Keratinocyte (primary cell): ENCODE measurements at regions not wholly inside any gene's neighbourhood (a gene's known extent, or its start where the extent isn't known, plus 50 kb on each side); places are given as distances from the start of the nearest gene placed in this dataset.

Experiments used
- EZH2 ChIP-seq: IDR thresholded peaks from one replicate; pipeline ENCODE4 v1.6.1; 2012; ENCODE audit warnings: inconsistent platforms, mild to moderate bottlenecking, low read length, moderate library complexity
- TF ChIP-seq, protein P1 (sequence below), 3 experiments: IDR thresholded peaks in 1 of 3; conservative IDR thresholded peaks in 1 of 3; optimal IDR thresholded peaks in 1 of 3; 2 replicates in 2 of 3; 3 replicates in 1 of 3; pipeline versions ENCODE3 to v1.5.1; 2011; ENCODE audit warnings: low read length in 3 of 3, mild to moderate bottlenecking in 3 of 3, moderate library complexity in 2 of 3, control low read depth in 1 of 3, inconsistent platforms in 1 of 3; ENCODE audit not compliant: insufficient read depth in 2 of 3; ENCODE audit errors: extremely low read depth in 1 of 3

DNA sequence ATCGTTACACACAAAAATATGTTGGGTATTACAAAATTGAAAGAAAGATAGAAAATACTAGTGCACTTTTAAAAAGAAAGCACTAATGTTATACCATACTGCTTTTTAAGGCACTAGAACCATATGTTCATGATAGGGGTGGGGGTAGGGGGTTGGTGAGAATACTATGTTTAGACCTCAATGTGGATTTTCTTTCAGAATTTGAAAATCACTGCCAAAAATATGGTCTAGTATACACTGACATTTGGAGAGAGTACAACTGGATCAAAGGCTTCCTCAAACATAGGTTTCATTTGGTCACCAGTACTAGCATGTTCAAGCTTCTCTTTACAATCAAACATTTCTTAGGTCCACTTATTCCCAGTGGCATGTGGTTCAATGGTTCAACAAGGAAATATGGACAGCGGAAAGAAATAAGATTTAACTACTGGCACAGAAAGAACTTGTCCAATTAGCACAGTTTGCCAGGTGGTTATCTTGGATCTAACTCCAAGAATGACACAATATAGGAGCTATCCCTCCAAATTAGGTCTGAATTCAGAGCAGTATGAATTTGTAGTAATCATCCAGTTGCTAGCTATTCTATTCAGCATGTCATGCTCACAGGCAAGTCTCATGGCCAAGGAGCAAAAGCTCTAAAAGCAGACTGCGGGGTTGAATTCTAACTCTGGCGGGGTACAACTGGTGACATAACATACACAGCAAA is 139.3 kb downstream of the SLC24A2 start:
- TF ChIP-seq, protein P1, sequence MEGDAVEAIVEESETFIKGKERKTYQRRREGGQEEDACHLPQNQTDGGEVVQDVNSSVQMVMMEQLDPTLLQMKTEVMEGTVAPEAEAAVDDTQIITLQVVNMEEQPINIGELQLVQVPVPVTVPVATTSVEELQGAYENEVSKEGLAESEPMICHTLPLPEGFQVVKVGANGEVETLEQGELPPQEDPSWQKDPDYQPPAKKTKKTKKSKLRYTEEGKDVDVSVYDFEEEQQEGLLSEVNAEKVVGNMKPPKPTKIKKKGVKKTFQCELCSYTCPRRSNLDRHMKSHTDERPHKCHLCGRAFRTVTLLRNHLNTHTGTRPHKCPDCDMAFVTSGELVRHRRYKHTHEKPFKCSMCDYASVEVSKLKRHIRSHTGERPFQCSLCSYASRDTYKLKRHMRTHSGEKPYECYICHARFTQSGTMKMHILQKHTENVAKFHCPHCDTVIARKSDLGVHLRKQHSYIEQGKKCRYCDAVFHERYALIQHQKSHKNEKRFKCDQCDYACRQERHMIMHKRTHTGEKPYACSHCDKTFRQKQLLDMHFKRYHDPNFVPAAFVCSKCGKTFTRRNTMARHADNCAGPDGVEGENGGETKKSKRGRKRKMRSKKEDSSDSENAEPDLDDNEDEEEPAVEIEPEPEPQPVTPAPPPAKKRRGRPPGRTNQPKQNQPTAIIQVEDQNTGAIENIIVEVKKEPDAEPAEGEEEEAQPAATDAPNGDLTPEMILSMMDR (optimal IDR thresholded peaks at IDR 0.05 in 1 of 3, IDR thresholded peaks at IDR 0.05 in 1 of 3, conservative IDR thresholded peaks at IDR 0.05 in 1 of 3; ENCODE audit: extremely low read depth in 1 of 3, insufficient read depth in 2 of 3, low read length in 3 of 3) = no peak
- no peak for TF ChIP-seq EZH2
